ENCODE measurements at regions not wholly inside any gene's neighbourhood (a gene's known extent, or its start where the extent isn't known, plus 50 kb on each side); places are given as distances from the start of the nearest gene placed in this dataset.

- DNase-seq (ENCODE audit: low spot score) = no peak
These were observed 57.1 kb upstream of the KLHL29 start for GRCh38 chr2:23327887-23328286.

GRCh38 chr2:23330214-23330613 lies 54.8 kb upstream of the KLHL29 start:
- no peak for DNase-seq (ENCODE audit: low spot score)

Measured in germinal center (tissue), 1 donor.